Endothelial cell of umbilical vein (primary cell): ENCODE measurements at regions not wholly inside any gene's neighbourhood (a gene's known extent, or its start where the extent isn't known, plus 50 kb on each side); places are given as distances from the start of the nearest gene placed in this dataset.

Source experiments
- BruUV-seq: library from RNA; stranded (reverse); fragments of 400-500 nt; replicated peaks from 2 replicates; lab custom pipeline; 2021; lab: Mats Ljungman, UMichigan
- CTCF ChIA-PET: fragments of 300-600, 350-600 bp; sonication (Branson Sonifier 250); formaldehyde crosslinking; loops from one replicate; lab custom pipeline; 2021; ENCODE audit warnings: antibody characterized with exemption, inconsistent platforms; lab: Charles Lee
- POLR2A ChIA-PET: fragments of 300-600, 350-600 bp; sonication (Branson Sonifier 250); formaldehyde crosslinking; loops from one replicate; lab custom pipeline; 2021; ENCODE audit warnings: antibody characterized with exemption, inconsistent platforms; lab: Charles Lee
- DNase-seq: peaks from one replicate; pipeline ENCODE4 v3.0.0-alpha.2; 2011; ENCODE audit warnings: low read depth, low spot score
- FAIRE-seq: peaks from 2 replicates; lab custom pipeline; 2011; peaks lifted over from hg19 to GRCh38; lab: Jason Lieb, UNC
- H2AFZ ChIP-seq: 2 replicates; pipeline ENCODE4 v1.6.0; 2012; ENCODE audit warnings: low read depth, low read length, control low read depth, inconsistent platforms
- H3K27ac ChIP-seq: 2 replicates; pipeline ENCODE4 v1.5.1; 2011; ENCODE audit warnings: low read depth, mild to moderate bottlenecking, control low read depth, low read length, moderate library complexity; ENCODE audit not compliant: insufficient read depth
- H3K27me3 ChIP-seq, 2 experiments: 2 replicates each; pipeline versions ENCODE4 v1.6.0 to v1.6.1; 2011; ENCODE audit warnings: low read length in 2 of 2, mixed read lengths in 1 of 2; ENCODE audit not compliant: control insufficient read depth in 2 of 2, insufficient read depth in 2 of 2
- H3K36me3 ChIP-seq, 2 experiments: 2 replicates in 1 of 2; 3 replicates in 1 of 2; pipeline ENCODE4 v1.5.1; 2011; ENCODE audit warnings: low read length in 2 of 2, mild to moderate bottlenecking in 1 of 2, moderate library complexity in 1 of 2; ENCODE audit not compliant: control insufficient read depth in 2 of 2, insufficient read depth in 2 of 2; ENCODE audit errors: extremely low read depth in 1 of 2
- H3K4me1 ChIP-seq: 3 replicates; pipeline ENCODE4 v1.5.1; 2011; ENCODE audit warnings: mild to moderate bottlenecking, low read length; ENCODE audit not compliant: control insufficient read depth, insufficient read depth; ENCODE audit errors: extremely low read depth
- H3K4me2 ChIP-seq: 2 replicates; pipeline ENCODE4 v1.6.1; 2011; ENCODE audit warnings: low read length, control low read depth, mixed read lengths; ENCODE audit not compliant: insufficient read depth
- H3K4me3 ChIP-seq, 3 experiments: fragments of 200-600 bp in 1 of 3; sonication (generic), shearing (Covaris generic) in 1 of 3; replicated peaks in 1 of 3; 2 replicates each; pipeline ENCODE4 v1.5.1; 2011 to 2016; ENCODE audit warnings: control low read depth in 3 of 3, low read length in 3 of 3, mild to moderate bottlenecking in 2 of 3, inconsistent platforms in 1 of 3, low read depth in 1 of 3, moderate library complexity in 1 of 3; ENCODE audit not compliant: insufficient read depth in 1 of 3
- H3K79me2 ChIP-seq: 2 replicates; pipeline ENCODE4 v1.6.0; 2012; ENCODE audit warnings: low read length, inconsistent platforms; ENCODE audit not compliant: control insufficient read depth, insufficient read depth
- H3K9ac ChIP-seq: replicated peaks from 2 replicates; pipeline ENCODE3; 2011; ENCODE audit warnings: low read length, control low read depth; ENCODE audit not compliant: insufficient read depth; ENCODE audit errors: extremely low read depth
- H3K9me1 ChIP-seq: replicated peaks from 3 replicates; pipeline ENCODE4 v1.6.0; 2011; ENCODE audit warnings: mild to moderate bottlenecking, low read length; ENCODE audit not compliant: control insufficient read depth, insufficient read depth; ENCODE audit errors: extremely low read depth
- H3K9me3 ChIP-seq: replicated peaks from 2 replicates; pipeline ENCODE4 v1.5.1; 2012; ENCODE audit warnings: low read length, inconsistent platforms; ENCODE audit not compliant: control insufficient read depth, insufficient read depth
- H4K20me1 ChIP-seq: replicated peaks from 2 replicates; pipeline ENCODE3; 2011; ENCODE audit warnings: mild to moderate bottlenecking, low read length; ENCODE audit not compliant: control insufficient read depth, insufficient read depth; ENCODE audit errors: extremely low read depth
- EZH2 ChIP-seq: IDR thresholded peaks from 2 replicates; pipeline ENCODE4 v1.6.1; 2012; ENCODE audit warnings: borderline replicate concordance, low read depth, mild to moderate bottlenecking, moderate library complexity, low read length, inconsistent platforms; ENCODE audit not compliant: severe bottlenecking
- FOS ChIP-seq: IDR thresholded peaks from 2 replicates; pipeline ENCODE4 v1.6.1; 2011; ENCODE audit warnings: mild to moderate bottlenecking, low read length, moderate library complexity, borderline replicate concordance; ENCODE audit not compliant: insufficient read depth
- GATA2 ChIP-seq: IDR thresholded peaks from 2 replicates; pipeline ENCODE4 v1.7.0; 2011; ENCODE audit warnings: low read depth, mild to moderate bottlenecking, moderate library complexity, mixed read lengths, low read length; ENCODE audit not compliant: insufficient read length, insufficient read depth
- JUN ChIP-seq: IDR thresholded peaks from 2 replicates; pipeline ENCODE4 v1.6.1; 2011; ENCODE audit warnings: borderline replicate concordance, low read depth; ENCODE audit not compliant: insufficient read length, insufficient read depth
- MYC ChIP-seq: IDR thresholded peaks from one replicate; pipeline ENCODE4 v1.6.1; 2011; ENCODE audit warnings: mild to moderate bottlenecking, low read depth, low read length
- POLR2A ChIP-seq: IDR thresholded peaks from 2 replicates; pipeline ENCODE4 v1.6.1; 2012; ENCODE audit warnings: low read depth, mild to moderate bottlenecking, control low read depth, low read length
- POLR2AphosphoS5 ChIP-seq: IDR thresholded peaks from 2 replicates; pipeline ENCODE4 v1.6.1; 2012; ENCODE audit warnings: low read depth, mild to moderate bottlenecking, control low read depth, low read length, moderate library complexity; ENCODE audit not compliant: insufficient read depth
- dilution Hi-C: fragments of 300-500 bp; cut with MboI; formaldehyde crosslinking; loops from one replicate; pipeline ENCODE4 v1.15.0; 2019; ENCODE audit warnings: low sequenced_read_pairs; ENCODE audit not compliant: extremely low pct_ligation_motif_present
- intact Hi-C: fragments of 100-400 bp; cut with micrococcal nuclease; formaldehyde crosslinking; loops from one replicate; pipeline ENCODE4 v1.10.0; 2022
- TF ChIP-seq, protein P1 (sequence below): IDR thresholded peaks from 2 replicates; pipeline ENCODE4 v1.6.1; 2011; ENCODE audit not compliant: insufficient read depth, insufficient read length
- TF ChIP-seq, protein P2 (sequence below), 2 donors: IDR thresholded peaks; 1 replicate in 1 of 2; 2 replicates in 1 of 2; pipeline ENCODE4 v1.5.1; 2011; ENCODE audit warnings: low read length in 2 of 2, mild to moderate bottlenecking in 2 of 2, moderate library complexity in 2 of 2, control low read depth in 1 of 2, inconsistent platforms in 1 of 2, low read depth in 1 of 2; ENCODE audit not compliant: insufficient read depth in 1 of 2; ENCODE audit errors: extremely low read depth in 1 of 2

DNA sequence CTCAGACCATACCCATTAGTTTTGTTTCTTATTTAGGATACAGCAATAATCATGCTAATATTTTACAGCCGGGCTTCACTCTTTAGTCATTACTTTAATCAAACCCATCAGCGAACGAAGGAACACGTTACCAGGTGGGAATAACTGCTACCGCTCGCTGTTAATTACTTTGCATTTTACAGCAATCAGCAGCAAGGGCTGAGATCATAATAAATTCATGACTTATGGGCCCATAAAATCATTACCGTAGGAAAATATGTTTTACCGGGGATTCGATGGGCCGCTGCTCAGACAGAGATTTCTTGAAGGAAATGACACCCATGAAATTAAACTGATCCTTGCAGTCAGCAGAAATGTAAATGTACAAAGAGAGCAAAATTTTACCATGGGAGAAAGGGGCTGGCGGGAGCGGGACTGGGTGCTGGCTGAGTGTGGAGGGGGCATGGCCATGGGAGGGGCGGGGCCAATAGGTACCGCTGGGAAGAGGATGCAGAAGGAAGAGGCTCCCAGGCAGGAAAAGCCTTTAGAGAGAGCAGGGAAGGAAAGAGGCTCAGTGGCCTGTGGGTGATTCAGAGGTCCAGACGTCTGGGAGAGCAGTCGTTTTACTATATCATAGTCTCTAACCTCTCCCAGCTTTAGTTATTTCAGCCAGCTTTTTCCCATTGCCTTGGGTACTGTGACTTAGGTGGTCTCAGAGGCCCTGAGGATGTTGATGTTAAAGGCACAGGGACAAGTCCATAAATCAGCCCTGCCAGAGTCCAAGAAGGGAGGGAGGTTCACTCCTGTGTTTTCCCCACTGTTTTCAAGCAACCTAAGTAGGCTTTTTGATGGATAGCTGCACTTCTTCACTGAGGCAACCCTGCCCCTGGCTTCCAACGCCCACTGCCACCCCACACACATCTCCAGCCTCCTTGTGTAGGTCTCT lies 258.9 kb downstream of the SEC16B start:
- ChIA-PET CTCF (no interaction called here), POLR2A (no interaction called here)
- Histone ChIP-seq H3K79me2 (no peaks in the 10 kb centered on the region), H3K36me3 (no peaks in the 10 kb centered on the region), H3K27me3 (no peaks in the 10 kb centered on the region), H4K20me1 (no peaks in the 10 kb centered on the region), H2AFZ (no peak overlapping the region), H3K9me1 (no peaks in the 10 kb centered on the region), H3K9me3 (no peaks in the 10 kb centered on the region), H3K4me3 (no peak overlapping the region), H3K27ac (no peak overlapping the region), H3K4me2 (no peak overlapping the region), H3K4me1 (no peaks in the 10 kb centered on the region), H3K9ac (no peak overlapping the region)
- intact Hi-C loops = no loop called here
- TF ChIP-seq JUN = no peak
- no peak for TF ChIP-seq POLR2AphosphoS5
- TF ChIP-seq, protein P1, sequence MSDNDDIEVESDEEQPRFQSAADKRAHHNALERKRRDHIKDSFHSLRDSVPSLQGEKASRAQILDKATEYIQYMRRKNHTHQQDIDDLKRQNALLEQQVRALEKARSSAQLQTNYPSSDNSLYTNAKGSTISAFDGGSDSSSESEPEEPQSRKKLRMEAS = no peak
- TF ChIP-seq GATA2 = no peak
- TF ChIP-seq EZH2 = no peak
- TF ChIP-seq, protein P2, sequence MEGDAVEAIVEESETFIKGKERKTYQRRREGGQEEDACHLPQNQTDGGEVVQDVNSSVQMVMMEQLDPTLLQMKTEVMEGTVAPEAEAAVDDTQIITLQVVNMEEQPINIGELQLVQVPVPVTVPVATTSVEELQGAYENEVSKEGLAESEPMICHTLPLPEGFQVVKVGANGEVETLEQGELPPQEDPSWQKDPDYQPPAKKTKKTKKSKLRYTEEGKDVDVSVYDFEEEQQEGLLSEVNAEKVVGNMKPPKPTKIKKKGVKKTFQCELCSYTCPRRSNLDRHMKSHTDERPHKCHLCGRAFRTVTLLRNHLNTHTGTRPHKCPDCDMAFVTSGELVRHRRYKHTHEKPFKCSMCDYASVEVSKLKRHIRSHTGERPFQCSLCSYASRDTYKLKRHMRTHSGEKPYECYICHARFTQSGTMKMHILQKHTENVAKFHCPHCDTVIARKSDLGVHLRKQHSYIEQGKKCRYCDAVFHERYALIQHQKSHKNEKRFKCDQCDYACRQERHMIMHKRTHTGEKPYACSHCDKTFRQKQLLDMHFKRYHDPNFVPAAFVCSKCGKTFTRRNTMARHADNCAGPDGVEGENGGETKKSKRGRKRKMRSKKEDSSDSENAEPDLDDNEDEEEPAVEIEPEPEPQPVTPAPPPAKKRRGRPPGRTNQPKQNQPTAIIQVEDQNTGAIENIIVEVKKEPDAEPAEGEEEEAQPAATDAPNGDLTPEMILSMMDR (IDR thresholded peaks at IDR 0.05; ENCODE audit: extremely low read depth in 1 of 2, insufficient read depth in 1 of 2, low read depth in 1 of 2, low read length in 2 of 2) = no peak
- no peak for TF ChIP-seq MYC
- no peak for TF ChIP-seq POLR2A
- no peak for TF ChIP-seq FOS
- no peak for FAIRE-seq
- no peak for DNase-seq
- dilution Hi-C loops = no loop called here
- BruUV-seq = no TSS peak
